ENCODE measurements at regions not wholly inside any gene's neighbourhood (a gene's known extent, or its start where the extent isn't known, plus 50 kb on each side); places are given as distances from the start of the nearest gene placed in this dataset.

GRCh38 chr3:35565048-35565447 lies 74.3 kb upstream of the ARPP21 start:
- Mint-ChIP-seq H3K27me3 (peaks cover 5% of the 10 kb centered on the region), H3K9me3 (no peaks in the 10 kb centered on the region), H3K4me3 (no peak overlapping the region), H3K27ac (no peak overlapping the region), H3K4me1 (ENCODE audit: unreplicated experiment) (no peaks in the 10 kb centered on the region), H3K36me3 (no peaks in the 10 kb centered on the region)
- no peak for DNase-seq (ENCODE audit: extremely low spot score, unreplicated experiment)
- no peak for TF ChIP-seq CTCF (conservative IDR thresholded peaks at IDR 0.05)

Measured in type B pancreatic cell (in vitro differentiated cells).